Activated naive CD8-positive, alpha-beta T cell treated with anti-CD3 and anti-CD28 coated beads for 36 hours (primary cell): ENCODE measurements at regions not wholly inside any gene's neighbourhood (a gene's known extent, or its start where the extent isn't known, plus 50 kb on each side); places are given as distances from the start of the nearest gene placed in this dataset.

Experiments
- DNase-seq: peaks from one replicate; pipeline ENCODE4 v3.0.0; 2021
- H3K27ac Mint-ChIP-seq: one replicate; pipeline ENCODE4 v1.8.0; 2022; ENCODE audit warnings: mild to moderate bottlenecking, moderate library complexity, mixed read lengths
- H3K27me3 Mint-ChIP-seq: one replicate; pipeline ENCODE4 v1.8.0; 2022; ENCODE audit warnings: mild to moderate bottlenecking, mixed read lengths
- H3K36me3 Mint-ChIP-seq: one replicate; pipeline ENCODE4 v1.8.0; 2021; ENCODE audit warnings: mild to moderate bottlenecking, mixed read lengths
- H3K4me1 Mint-ChIP-seq: one replicate; pipeline ENCODE4 v1.8.0; 2021; ENCODE audit warnings: mixed read lengths
- H3K4me3 Mint-ChIP-seq: one replicate; pipeline ENCODE4 v1.8.0; 2022; ENCODE audit warnings: mild to moderate bottlenecking, moderate library complexity, mixed read lengths
- H3K9me3 Mint-ChIP-seq: one replicate; pipeline ENCODE4 v1.8.0; 2022; ENCODE audit warnings: mixed read lengths

GRCh38 chr22:47765757-47766156 is 1003.3 kb downstream of the TBC1D22A start:
- no peak for DNase-seq
- Mint-ChIP-seq H3K27ac (no peak overlapping the region), H3K4me3 (no peak overlapping the region), H3K27me3 (peaks cover 15% of the 10 kb centered on the region), H3K36me3 (no peaks in the 10 kb centered on the region), H3K4me1 (no peaks in the 10 kb centered on the region), H3K9me3 (no peaks in the 10 kb centered on the region)

GRCh38 chr22:47762141-47762540 is 999.7 kb downstream of the TBC1D22A start:
- Mint-ChIP-seq H3K9me3 (no peaks in the 10 kb centered on the region), H3K27ac (no peak overlapping the region), H3K27me3 (peaks cover 8% of the 10 kb centered on the region), H3K4me1 (no peaks in the 10 kb centered on the region), H3K4me3 (no peak overlapping the region), H3K36me3 (no peaks in the 10 kb centered on the region)
- DNase-seq, result no peak

GRCh38 chr22:47759909-47760308 is 997.5 kb downstream of the TBC1D22A start:
- Mint-ChIP-seq H3K27me3 (no peaks in the 10 kb centered on the region), H3K9me3 (no peaks in the 10 kb centered on the region), H3K4me3 (no peak overlapping the region), H3K36me3 (no peaks in the 10 kb centered on the region), H3K27ac (no peak overlapping the region), H3K4me1 (no peaks in the 10 kb centered on the region)
- DNase-seq, result no peak

- Mint-ChIP-seq H3K4me3 (no peak overlapping the region), H3K9me3 (no peaks in the 10 kb centered on the region), H3K27ac (no peak overlapping the region), H3K27me3 (no peaks in the 10 kb centered on the region), H3K36me3 (no peaks in the 10 kb centered on the region), H3K4me1 (no peaks in the 10 kb centered on the region)
- no peak for DNase-seq
Measured at GRCh38 chr22:47757741-47758140, 995.3 kb downstream of the TBC1D22A start.

GRCh38 chr22:47750086-47750485 is 987.6 kb downstream of the TBC1D22A start:
- H3K27me3 Mint-ChIP-seq, result peaks cover 12% of the 10 kb centered on the region
- DNase-seq, result no peak
- no peaks in the 10 kb centered on the region for H3K4me1 Mint-ChIP-seq
- no peak overlapping the region for H3K4me3 Mint-ChIP-seq
- no peak overlapping the region for H3K27ac Mint-ChIP-seq
- no peaks in the 10 kb centered on the region for H3K36me3 Mint-ChIP-seq
- no peaks in the 10 kb centered on the region for H3K9me3 Mint-ChIP-seq

GRCh38 chr22:47748957-47749356 is 986.5 kb downstream of the TBC1D22A start:
- Mint-ChIP-seq H3K36me3 (no peaks in the 10 kb centered on the region), H3K9me3 (no peaks in the 10 kb centered on the region), H3K27ac (no peak overlapping the region), H3K4me1 (no peaks in the 10 kb centered on the region), H3K27me3 (peaks cover 15% of the 10 kb centered on the region), H3K4me3 (no peak overlapping the region)
- no peak for DNase-seq

- H3K9me3 Mint-ChIP-seq, result no peaks in the 10 kb centered on the region
- no peak for DNase-seq
- H3K4me3 Mint-ChIP-seq, result no peak overlapping the region
- no peaks in the 10 kb centered on the region for H3K4me1 Mint-ChIP-seq
- H3K27me3 Mint-ChIP-seq, result peaks cover 15% of the 10 kb centered on the region
- no peaks in the 10 kb centered on the region for H3K36me3 Mint-ChIP-seq
- H3K27ac Mint-ChIP-seq, result no peak overlapping the region
Measured at GRCh38 chr22:47748271-47748670, 985.8 kb downstream of the TBC1D22A start.

- Mint-ChIP-seq H3K27me3 (peaks cover 3% of the 10 kb centered on the region), H3K27ac (no peak overlapping the region)
Measured at GRCh38 chr22:47740109-47740805, 977.8 kb downstream of the TBC1D22A start.

GRCh38 chr22:47739291-47740015 is 977.0 kb downstream of the TBC1D22A start:
- Mint-ChIP-seq H3K27ac (no peak overlapping the region), H3K27me3 (peaks cover under 1% of the 10 kb centered on the region), H3K4me1 (no peaks in the 10 kb centered on the region), H3K36me3 (no peaks in the 10 kb centered on the region), H3K4me3 (no peak overlapping the region), H3K9me3 (no peaks in the 10 kb centered on the region)
- no peak for DNase-seq

More at GRCh38 chr22:47740109-47740805, 977.8 kb downstream of the TBC1D22A start:
- H3K4me1 Mint-ChIP-seq, result no peaks in the 10 kb centered on the region
- no peak for DNase-seq
- H3K4me3 Mint-ChIP-seq, result no peak overlapping the region
- H3K36me3 Mint-ChIP-seq, result no peaks in the 10 kb centered on the region
- H3K9me3 Mint-ChIP-seq, result no peaks in the 10 kb centered on the region

- no peak for DNase-seq
- Mint-ChIP-seq H3K4me3 (no peak overlapping the region), H3K27ac (no peak overlapping the region), H3K36me3 (no peaks in the 10 kb centered on the region), H3K9me3 (no peaks in the 10 kb centered on the region), H3K27me3 (no peaks in the 10 kb centered on the region), H3K4me1 (no peaks in the 10 kb centered on the region)
Measured at GRCh38 chr22:47738472-47739013, 976.1 kb downstream of the TBC1D22A start.

- Mint-ChIP-seq H3K4me3 (no peak overlapping the region), H3K4me1 (no peaks in the 10 kb centered on the region), H3K9me3 (peaks cover 7% of the 10 kb centered on the region), H3K36me3 (no peaks in the 10 kb centered on the region), H3K27ac (no peak overlapping the region), H3K27me3 (no peaks in the 10 kb centered on the region)
- DNase-seq, result no peak
Measured at GRCh38 chr22:47736186-47737034, 974.0 kb downstream of the TBC1D22A start.

GRCh38 chr22:47734511-47734910 is 972.1 kb downstream of the TBC1D22A start:
- DNase-seq, result no peak
- H3K9me3 Mint-ChIP-seq, result peaks cover 9% of the 10 kb centered on the region
- no peak overlapping the region for H3K27ac Mint-ChIP-seq
- H3K36me3 Mint-ChIP-seq, result no peaks in the 10 kb centered on the region
- H3K4me3 Mint-ChIP-seq, result no peak overlapping the region
- no peaks in the 10 kb centered on the region for H3K27me3 Mint-ChIP-seq
- H3K4me1 Mint-ChIP-seq, result no peaks in the 10 kb centered on the region

- Mint-ChIP-seq H3K27ac (no peak overlapping the region), H3K27me3 (peaks cover 22% of the 10 kb centered on the region), H3K9me3 (peaks cover 7% of the 10 kb centered on the region), H3K36me3 (no peaks in the 10 kb centered on the region), H3K4me1 (no peaks in the 10 kb centered on the region), H3K4me3 (no peak overlapping the region)
- DNase-seq, result no peak
Measured at GRCh38 chr22:47727641-47728040, 965.2 kb downstream of the TBC1D22A start.

- peaks cover 30% of the 10 kb centered on the region for H3K27me3 Mint-ChIP-seq
- H3K9me3 Mint-ChIP-seq, result no peaks in the 10 kb centered on the region
- no peak overlapping the region for H3K27ac Mint-ChIP-seq
- no peaks in the 10 kb centered on the region for H3K36me3 Mint-ChIP-seq
- H3K4me1 Mint-ChIP-seq, result no peaks in the 10 kb centered on the region
- no peak for DNase-seq
- H3K4me3 Mint-ChIP-seq, result no peak overlapping the region
Measured at GRCh38 chr22:47724751-47725150, 962.3 kb downstream of the TBC1D22A start.

GRCh38 chr22:47724030-47724429 is 961.6 kb downstream of the TBC1D22A start:
- H3K9me3 Mint-ChIP-seq, result no peaks in the 10 kb centered on the region

More at GRCh38 chr22:47724030-47724429, 961.6 kb downstream of the TBC1D22A start:
- Mint-ChIP-seq H3K27me3 (peaks cover 34% of the 10 kb centered on the region), H3K4me3 (no peak overlapping the region), H3K27ac (no peak overlapping the region), H3K4me1 (no peaks in the 10 kb centered on the region), H3K36me3 (no peaks in the 10 kb centered on the region)
- DNase-seq, result no peak
